ENCODE measurements at regions not wholly inside any gene's neighbourhood (a gene's known extent, or its start where the extent isn't known, plus 50 kb on each side); places are given as distances from the start of the nearest gene placed in this dataset.
"Not testable (repeated sequence)": the region's sequence is repeated elsewhere in the genome, so short reads cannot be mapped to it uniquely, and the experiment has no call there.

- DNase-seq: not testable (repeated sequence)
Observed at GRCh38 chr1:273772-274171, 177.7 kb downstream of the OR4F29 start.

GRCh38 chr1:267815-268214 is 183.7 kb downstream of the OR4F29 start:
- DNase-seq: peak; percentile 67 to 70
